ENCODE measurements at regions not wholly inside any gene's neighbourhood (a gene's known extent, or its start where the extent isn't known, plus 50 kb on each side); places are given as distances from the start of the nearest gene placed in this dataset.

DNA sequence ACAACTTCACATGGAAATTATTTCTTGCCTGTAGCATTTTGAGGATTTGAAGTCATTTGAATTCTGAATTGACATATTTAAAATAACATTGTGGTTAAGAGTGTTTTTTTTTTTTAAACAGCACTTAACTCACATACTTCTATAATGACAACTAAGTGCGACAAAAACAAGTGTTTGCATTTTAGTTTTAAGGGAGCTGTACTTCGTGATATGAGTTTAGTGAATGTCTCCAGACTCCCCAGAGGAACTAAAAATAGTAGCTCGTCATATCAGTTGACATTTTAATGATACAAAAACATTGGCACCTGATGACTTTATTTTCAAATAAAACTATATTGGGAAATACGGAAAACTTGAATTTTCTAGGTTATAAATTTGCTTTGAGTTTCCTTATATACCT lies 389.6 kb upstream of the MON1B start:
- TF ChIP-seq, protein P1, sequence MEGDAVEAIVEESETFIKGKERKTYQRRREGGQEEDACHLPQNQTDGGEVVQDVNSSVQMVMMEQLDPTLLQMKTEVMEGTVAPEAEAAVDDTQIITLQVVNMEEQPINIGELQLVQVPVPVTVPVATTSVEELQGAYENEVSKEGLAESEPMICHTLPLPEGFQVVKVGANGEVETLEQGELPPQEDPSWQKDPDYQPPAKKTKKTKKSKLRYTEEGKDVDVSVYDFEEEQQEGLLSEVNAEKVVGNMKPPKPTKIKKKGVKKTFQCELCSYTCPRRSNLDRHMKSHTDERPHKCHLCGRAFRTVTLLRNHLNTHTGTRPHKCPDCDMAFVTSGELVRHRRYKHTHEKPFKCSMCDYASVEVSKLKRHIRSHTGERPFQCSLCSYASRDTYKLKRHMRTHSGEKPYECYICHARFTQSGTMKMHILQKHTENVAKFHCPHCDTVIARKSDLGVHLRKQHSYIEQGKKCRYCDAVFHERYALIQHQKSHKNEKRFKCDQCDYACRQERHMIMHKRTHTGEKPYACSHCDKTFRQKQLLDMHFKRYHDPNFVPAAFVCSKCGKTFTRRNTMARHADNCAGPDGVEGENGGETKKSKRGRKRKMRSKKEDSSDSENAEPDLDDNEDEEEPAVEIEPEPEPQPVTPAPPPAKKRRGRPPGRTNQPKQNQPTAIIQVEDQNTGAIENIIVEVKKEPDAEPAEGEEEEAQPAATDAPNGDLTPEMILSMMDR (IDR thresholded peaks at IDR 0.05; ENCODE audit: poor library complexity), result no peak
- no peak for TF ChIP-seq EZH2 (IDR thresholded peaks at IDR 0.05; ENCODE audit: borderline replicate concordance)

Measured in hepatocyte (in vitro differentiated cells).